GM12865 (cell line): ENCODE measurements at regions not wholly inside any gene's neighbourhood (a gene's known extent, or its start where the extent isn't known, plus 50 kb on each side); places are given as distances from the start of the nearest gene placed in this dataset.

Source experiments
- DNase-seq: peaks from one replicate; pipeline ENCODE4 v3.0.0; 2010; ENCODE audit warnings: low read depth
- H3K4me3 ChIP-seq: 2 replicates; pipeline ENCODE4 v1.5.1; 2011; ENCODE audit warnings: mild to moderate bottlenecking, low read depth, low read length, control low read depth
- TF ChIP-seq, protein P1 (sequence below): IDR thresholded peaks from 2 replicates; pipeline ENCODE4 v1.5.1; 2011; ENCODE audit warnings: low read length, control low read depth, low read depth, inconsistent platforms; ENCODE audit not compliant: insufficient read depth; ENCODE audit errors: missing control alignments

DNA sequence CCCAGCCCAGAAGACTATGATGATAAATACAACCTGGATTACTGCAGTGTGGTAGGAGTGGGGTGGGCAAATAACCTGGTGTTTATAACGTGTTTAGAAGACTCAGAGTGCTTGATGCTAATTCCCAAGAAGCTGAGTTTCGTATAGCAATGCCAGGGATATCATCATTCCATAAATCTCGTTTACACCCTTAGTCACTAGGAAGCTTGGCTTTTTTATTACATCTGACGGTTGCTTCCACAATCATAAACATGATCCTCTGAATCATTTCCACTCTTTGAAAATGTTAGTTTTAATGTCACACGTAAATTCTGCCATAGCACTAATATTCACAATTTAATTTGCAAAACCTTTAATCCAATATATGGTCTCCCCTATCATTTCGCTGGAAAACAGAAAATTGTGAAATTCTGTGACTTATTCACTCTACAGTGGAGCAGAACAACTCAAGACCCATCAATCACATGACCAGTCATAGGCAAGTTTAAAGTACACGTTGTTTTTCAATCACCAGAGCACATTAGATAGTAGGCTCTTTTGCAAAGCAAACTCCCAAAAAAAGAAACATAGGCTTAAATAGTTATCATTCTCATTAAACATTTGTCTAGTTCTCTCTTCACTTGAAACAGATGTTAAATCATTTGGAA lies 321.0 kb downstream of the LTN1 start:
- no peak for DNase-seq
- H3K4me3 ChIP-seq = no peak overlapping the region
- TF ChIP-seq, protein P1, sequence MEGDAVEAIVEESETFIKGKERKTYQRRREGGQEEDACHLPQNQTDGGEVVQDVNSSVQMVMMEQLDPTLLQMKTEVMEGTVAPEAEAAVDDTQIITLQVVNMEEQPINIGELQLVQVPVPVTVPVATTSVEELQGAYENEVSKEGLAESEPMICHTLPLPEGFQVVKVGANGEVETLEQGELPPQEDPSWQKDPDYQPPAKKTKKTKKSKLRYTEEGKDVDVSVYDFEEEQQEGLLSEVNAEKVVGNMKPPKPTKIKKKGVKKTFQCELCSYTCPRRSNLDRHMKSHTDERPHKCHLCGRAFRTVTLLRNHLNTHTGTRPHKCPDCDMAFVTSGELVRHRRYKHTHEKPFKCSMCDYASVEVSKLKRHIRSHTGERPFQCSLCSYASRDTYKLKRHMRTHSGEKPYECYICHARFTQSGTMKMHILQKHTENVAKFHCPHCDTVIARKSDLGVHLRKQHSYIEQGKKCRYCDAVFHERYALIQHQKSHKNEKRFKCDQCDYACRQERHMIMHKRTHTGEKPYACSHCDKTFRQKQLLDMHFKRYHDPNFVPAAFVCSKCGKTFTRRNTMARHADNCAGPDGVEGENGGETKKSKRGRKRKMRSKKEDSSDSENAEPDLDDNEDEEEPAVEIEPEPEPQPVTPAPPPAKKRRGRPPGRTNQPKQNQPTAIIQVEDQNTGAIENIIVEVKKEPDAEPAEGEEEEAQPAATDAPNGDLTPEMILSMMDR = no peak

DNA sequence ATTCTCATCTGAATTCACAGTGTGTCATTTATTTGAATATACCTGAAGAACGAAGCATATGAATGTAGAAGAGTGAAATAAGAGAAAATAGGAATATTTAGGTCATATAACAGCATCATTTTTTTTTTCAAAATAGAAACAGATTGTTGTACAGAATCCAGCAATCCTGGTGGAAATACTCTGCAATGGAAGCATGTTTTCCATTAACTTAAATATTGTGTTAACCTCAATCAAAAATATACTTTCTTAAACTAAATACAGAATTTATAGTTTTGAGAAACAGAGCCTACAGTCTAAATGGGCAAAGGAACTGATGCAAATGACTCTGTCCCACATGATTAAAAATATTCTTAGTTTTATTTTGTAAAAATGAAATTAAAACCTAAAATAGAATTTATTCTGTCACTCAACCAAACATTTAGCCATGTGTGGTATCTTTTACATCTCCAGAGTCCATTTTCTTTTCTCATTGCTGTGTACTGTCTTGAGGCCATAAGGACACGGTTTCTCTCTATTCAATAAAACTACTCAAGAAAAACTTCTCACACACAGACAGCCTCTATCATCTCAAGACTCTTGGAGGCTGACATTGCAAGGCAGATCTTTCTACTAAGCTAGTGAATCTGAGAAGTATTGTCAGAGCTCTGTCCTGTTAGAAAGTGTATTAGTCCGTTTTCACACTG lies 322.6 kb downstream of the LTN1 start:
- TF ChIP-seq, protein P1 = no peak
- no peak overlapping the region for H3K4me3 ChIP-seq
- DNase-seq = no peak

DNA sequence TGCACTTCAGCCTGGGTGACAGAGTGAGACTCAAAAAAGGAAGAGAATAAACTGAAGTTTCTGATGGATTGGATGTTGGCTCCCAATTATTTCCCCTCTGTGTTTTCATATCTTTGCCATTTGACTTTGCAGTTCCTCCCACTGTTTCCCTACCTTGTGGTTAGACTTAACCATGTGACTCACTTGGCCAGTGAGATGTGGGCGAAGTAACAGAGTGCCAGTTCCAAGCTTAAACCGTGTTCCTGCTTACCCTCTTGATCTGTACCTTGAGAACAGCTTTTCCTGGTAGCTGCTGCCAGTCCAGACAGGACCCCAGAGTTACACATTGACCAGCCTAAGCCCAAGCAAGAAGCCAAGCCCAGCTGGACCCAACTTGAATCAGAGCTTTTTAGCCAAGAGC lies 323.4 kb downstream of the LTN1 start:
- no peak for DNase-seq
- H3K4me3 ChIP-seq = no peak overlapping the region
- TF ChIP-seq, protein P1 = no peak

DNA sequence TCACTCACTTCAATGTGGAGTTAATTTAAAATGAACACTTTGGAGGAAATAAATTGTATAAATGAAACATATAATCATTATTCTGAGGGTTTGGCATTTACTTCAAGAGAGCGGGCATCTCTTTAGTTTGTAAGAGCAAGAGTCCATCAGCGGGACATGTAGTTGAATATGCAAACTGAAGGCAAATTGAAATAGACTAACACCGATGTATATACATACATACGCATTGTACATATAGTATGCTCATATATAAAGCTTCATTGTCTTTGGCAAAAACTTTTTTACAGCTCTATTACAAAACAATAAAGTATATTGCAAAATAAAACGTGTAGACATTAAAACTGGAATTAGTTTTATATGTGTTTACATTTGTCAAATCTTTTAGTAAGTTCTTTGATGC lies 328.9 kb downstream of the LTN1 start:
- DNase-seq = no peak
- H3K4me3 ChIP-seq = no peak overlapping the region
- TF ChIP-seq, protein P1 = no peak

DNA sequence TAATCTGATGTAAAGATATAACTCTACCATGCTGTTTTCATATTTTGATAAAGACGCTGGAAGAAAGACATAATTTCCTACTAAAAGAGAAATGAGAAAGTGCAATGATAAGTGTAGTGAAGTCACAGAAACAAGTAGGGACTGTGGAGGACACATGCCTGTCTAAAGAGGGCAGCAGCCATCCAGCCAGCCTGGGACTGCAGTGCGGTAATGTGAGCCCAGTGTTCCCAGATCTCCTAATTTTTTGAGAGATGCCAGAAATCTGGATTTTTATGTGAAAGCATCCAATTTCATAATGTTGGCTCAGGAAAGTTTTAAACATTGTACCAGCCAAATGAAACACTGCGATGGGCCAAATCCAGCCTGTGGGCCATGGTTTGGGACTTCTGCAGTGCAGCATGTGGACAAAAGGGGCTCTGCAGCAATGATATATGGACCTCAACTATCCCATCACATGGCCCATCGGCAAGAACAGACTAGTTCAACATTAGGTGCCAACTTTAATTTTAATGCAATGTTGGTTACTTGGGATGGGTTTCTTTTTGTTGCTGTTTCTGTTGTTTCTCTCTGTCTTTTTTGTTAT lies 329.5 kb downstream of the LTN1 start:
- TF ChIP-seq, protein P1 = no peak
- no peak overlapping the region for H3K4me3 ChIP-seq
- DNase-seq = no peak

DNA sequence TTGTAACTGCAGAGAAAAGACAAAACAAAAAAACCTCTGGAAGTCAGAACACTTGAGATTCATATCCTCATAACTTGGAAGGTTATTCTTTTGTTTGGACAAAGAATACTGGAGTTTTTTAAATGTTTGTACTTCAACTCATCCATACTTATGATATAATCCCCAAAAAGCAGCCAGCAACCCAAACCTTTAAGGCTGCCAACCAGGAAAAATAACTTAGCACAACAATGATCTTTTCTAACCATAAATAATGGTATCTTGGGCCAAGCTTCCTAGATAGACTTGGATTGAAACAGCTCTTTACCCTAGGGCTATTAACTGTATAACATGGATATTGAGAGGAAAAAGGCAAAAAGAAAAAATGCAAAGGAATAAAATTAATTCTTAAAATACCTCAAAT lies 335.1 kb downstream of the LTN1 start:
- H3K4me3 ChIP-seq = no peak overlapping the region
- TF ChIP-seq, protein P1 = no peak
- DNase-seq = no peak

DNA sequence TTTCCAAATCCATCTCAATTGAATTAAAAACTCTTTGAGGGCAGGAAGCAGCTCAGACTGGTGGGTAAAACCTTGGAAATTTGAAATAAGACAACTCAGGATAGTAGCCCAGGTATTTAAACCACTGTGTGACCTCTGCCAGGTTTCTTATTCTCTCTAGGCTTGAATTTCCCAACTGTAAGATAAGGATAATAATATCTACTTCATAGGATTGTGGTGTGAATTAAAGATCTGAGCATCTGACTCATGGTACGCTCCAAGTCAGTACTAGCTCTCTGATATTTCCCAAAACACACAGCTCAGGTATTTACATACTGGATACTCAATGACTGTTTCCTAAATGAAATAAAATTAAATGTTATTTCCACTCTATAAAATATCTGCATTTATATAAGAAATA lies 337.2 kb downstream of the LTN1 start:
- TF ChIP-seq, protein P1 = no peak
- no peak for DNase-seq
- H3K4me3 ChIP-seq = no peak overlapping the region
